GM12874 (cell line): ENCODE measurements at regions not wholly inside any gene's neighbourhood (a gene's known extent, or its start where the extent isn't known, plus 50 kb on each side); places are given as distances from the start of the nearest gene placed in this dataset.

Experiments
- CTCF ChIP-seq: IDR thresholded peaks from 2 replicates; pipeline ENCODE4 v1.5.1; 2011; ENCODE audit warnings: low read depth, mild to moderate bottlenecking, control low read depth, low read length, moderate library complexity; ENCODE audit not compliant: insufficient read depth

DNA sequence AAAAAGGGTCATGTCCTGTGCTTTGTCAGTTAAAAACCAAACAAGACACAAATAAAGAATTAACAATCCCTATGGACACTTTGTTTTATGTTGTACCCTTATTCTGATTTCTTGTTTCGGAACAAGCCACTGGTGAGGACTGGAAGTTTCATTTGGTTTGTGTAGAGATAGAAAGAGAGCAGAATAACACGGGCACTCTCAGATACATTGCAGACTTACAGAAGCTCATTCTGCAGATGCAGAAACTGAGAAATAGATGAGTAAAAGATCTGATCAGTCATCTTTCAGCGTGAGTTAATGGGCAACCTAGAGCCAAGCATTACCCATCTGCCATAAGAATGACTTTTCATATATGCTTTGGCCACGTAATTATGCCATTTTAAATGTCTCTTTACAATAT is 407.6 kb downstream of the RAB38 start:
- no peak for TF ChIP-seq CTCF

DNA sequence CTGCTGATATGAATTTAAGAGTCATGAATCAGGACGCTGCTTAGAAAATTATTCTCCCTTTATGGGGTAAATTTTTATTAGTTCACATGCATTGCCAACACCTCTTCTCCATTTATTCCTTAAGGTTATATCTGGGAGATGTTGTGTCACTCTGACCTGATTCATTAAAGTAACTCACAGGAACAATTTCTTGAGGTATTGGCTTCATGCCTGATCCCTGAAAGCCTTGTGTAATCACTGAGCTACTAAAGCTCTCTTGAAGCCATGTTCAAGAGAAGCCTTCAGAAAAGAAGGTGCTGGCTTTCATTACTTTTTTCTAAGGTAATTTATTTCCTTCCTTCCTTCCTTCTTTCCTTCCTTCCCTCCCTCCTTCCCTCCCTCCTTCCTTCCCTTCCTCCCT is 420.6 kb downstream of the RAB38 start:
- no peak for TF ChIP-seq CTCF

DNA sequence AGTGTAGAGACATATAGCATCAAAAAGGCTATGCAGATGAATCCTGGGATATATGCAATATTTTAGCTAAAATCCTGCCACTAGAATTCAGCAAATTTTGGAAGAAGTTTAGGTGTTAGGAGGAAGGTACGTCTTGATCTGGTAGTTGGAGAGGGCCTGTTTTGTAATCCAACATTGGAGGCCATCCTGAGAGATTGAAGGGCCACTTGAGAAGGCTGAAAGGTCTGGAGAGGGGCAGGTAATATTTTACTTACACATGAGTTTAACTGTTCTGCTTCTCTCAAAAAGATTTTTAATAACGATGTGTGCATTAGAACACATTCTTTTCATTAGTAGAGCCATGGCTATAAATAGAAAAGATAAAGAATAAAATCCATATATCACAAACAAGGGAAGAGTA is 422.1 kb downstream of the RAB38 start:
- TF ChIP-seq CTCF = no peak

DNA sequence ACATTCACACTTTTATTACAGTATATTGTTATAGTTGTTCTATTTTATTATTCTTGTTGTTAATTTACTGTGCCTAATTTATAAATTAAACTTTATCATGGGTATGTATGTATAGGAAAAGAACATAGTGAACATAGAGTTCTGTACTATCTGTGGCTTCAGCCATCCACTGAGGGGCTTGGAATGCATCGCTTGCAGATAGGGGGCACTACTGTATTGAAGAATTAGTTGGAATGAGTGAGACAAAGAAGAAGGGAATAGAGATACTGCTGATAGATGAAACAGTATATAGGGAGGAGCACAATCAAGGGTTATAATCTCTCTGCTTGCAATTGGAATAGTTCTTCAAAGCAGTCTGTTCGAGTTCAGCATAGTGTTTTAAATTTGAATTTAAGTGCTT is 432.2 kb downstream of the RAB38 start:
- TF ChIP-seq CTCF = peak; percentile 9; the same call in 1 of the 2 replicates

DNA sequence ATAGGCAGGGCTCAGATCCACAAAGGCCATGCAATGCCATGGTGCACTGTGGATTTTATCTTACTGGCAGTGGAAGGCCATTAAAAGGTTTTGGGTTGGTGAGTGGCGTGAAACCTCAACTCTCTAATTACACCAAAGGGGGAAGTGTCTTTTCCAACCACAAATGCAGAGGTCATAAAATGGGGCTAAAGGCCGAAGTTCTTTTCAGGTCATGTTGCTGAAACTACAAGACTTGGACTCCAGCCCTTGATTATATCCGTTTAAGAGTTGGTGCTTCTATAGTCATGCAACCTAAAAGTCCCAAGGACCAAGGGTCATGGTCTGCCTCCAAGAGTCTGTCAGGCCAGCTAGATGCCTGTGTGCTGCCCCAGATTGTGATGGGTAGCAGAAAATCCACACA is 434.3 kb downstream of the RAB38 start:
- no peak for TF ChIP-seq CTCF

DNA sequence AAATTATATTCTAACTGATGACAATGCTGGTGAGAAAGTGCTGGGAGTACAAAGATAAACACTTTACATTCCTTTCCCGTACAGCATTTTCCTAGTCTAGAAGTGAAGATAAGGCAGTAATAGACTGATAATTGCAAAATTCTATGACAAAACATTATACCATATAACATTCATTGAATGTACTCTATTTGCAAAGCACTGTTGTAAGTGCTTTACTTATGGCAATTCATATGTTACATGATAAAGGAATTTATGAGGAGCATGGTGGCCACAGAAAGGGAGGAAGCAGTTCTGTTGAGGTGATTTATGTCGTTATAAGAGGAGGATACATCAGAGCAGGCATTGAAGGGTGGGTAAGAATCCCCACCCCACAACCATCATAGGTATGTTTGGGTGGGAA is 434.8 kb downstream of the RAB38 start:
- TF ChIP-seq CTCF = no peak

DNA sequence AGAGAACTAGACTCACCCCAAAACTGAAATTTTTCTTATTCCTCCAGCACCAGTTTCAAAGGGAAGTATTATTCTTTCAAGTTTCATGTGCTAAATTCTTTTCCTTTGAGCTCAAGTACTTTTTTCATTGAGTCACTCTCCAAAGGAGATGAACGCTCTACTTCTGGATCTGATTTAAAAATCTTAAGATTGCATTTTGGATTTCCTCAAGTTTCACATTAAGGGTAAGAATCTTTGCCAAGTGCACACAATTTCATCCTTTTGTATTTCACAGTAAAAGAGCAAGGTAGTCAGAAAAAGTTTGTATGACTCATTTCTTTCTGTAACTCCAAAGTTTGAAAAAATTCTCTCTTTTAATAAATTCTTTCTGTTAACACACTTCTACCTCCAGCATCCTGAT is 435.5 kb downstream of the RAB38 start:
- no peak for TF ChIP-seq CTCF

DNA sequence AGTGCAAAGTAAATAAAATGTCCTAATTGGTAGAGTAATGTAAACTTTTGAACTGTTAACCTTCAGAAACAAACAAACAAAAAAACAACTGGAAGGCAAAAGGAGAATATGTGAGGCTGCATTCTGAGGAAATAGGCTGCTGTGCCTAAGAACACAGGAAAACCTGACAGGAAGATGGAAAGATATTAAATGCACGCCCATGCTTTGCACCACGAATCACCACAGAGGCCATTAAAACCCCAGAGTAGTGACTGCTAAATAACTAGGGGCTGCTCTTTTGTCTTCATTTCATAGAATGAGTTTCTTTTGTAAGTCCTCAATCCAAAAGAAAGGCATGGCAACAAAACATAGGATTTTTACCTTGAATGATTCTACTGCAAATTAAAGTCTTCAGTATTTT is 436.0 kb downstream of the RAB38 start:
- no peak for TF ChIP-seq CTCF
